Spleen (tissue), 7 donors: ENCODE measurements at regions not wholly inside any gene's neighbourhood (a gene's known extent, or its start where the extent isn't known, plus 50 kb on each side); places are given as distances from the start of the nearest gene placed in this dataset.

Experiments
- CTCF ChIP-seq, 11 experiments: fragments of 200-600 bp in 7 of 11; fragments of 450-650 bp in 4 of 11; sonication (generic) in 4 of 11; IDR thresholded peaks in 8 of 11; conservative IDR thresholded peaks in 3 of 11; 1 replicate in 7 of 11; 2 replicates in 4 of 11; pipeline versions ENCODE4 v1.4.0 to v1.8.0; 2016 to 2021; ENCODE audit warnings: antibody characterized with exemption in 11 of 11, inconsistent platforms in 4 of 11, mild to moderate bottlenecking in 1 of 11
- POLR2A ChIP-seq, 3 donors: fragments of 450-650 bp; IDR thresholded peaks; one replicate each; pipeline ENCODE4 v1.5.1; 2017; ENCODE audit warnings: antibody characterized with exemption in 3 of 3, mild to moderate bottlenecking in 1 of 3
- POLR2AphosphoS5 ChIP-seq, 3 donors: sonication (generic); formaldehyde crosslinking; IDR thresholded peaks; one replicate each; pipeline ENCODE4 v1.5.1; 2017; ENCODE audit warnings: antibody characterized with exemption in 3 of 3
- donor health status: DM: no; HTN: no; CAD: no; lungs with moderate emphysema.
- donor health status: DM: no; HTN: no; CAD: no.
- donor health status: DM: no; HTN: no; CAD: no.

- TF ChIP-seq CTCF (IDR thresholded peaks at IDR 0.05 in 8 of 11, conservative IDR thresholded peaks at IDR 0.05 in 3 of 11) (no peak), POLR2A (IDR thresholded peaks at IDR 0.05) (no peak), POLR2AphosphoS5 (IDR thresholded peaks at IDR 0.05) (no peak)
Observed at GRCh38 chr15:69737916-69738315, 285.3 kb downstream of the RPLP1 start.
